ENCODE measurements at regions not wholly inside any gene's neighbourhood (a gene's known extent, or its start where the extent isn't known, plus 50 kb on each side); places are given as distances from the start of the nearest gene placed in this dataset.

DNA sequence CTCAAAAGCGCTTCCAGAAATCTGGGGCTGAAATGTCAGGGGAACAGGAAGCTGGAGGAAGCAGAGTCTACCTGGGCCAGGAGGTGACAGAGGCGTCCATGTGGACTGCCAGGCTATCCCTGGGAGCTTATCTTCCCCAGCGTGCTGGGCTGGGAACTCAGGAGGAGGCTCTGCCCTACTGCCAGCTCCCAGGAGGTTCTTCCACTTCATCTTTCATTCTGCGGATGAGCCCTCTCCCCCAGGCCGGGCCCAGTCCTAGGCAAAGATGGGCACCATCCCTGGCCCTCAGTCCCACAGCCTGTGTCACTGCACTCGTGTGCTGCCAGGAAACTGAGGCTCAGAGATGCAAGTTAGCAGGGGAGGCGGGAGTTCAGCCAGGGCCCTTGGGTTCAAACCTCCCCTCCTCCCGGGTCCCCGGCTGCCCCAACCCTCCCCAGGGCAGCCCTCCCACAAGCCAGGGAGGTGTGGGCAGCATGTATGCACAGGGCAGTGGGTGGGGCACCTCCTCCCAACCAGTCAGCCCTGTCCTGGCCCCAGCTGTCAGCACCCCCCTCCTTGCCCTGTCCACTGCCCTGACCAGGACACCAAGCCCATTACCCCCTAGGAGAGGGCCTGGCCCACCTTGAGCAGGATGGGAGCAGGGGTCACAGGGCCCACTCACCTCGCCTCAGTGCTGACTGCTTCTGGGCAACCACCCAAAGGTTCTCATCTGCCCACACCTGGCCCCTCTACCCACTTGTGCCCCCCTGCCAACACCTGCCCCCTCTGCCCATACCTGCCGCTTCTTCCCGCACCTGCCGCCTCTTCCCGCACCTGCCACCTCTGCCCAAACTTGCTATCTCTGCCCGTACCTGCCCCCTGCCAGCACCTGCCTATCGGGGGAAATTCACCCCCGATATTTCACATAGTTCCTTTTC lies 226.0 kb downstream of the NPHP4 start:
- no peak for DNase-seq

DNA sequence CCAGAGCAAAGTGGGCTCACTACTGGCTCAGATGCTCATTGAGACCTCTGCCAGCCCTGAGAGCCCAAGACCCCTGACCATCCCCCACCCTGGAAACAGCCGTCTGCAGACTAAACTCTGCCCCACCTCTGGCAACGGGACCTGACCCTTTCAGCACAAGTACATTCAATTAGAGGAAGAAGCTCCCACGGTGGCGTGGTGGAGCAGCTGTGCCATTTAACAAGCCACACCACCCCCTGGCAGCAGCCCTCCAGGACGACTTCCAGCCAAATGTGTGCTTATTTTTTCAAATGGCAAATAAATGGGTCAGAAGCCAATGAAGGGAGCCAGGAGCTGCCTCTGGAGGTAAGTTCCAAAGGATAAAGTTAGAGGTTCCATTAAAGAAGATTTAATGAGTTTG lies 226.7 kb downstream of the NPHP4 start:
- no peak for DNase-seq

DNA sequence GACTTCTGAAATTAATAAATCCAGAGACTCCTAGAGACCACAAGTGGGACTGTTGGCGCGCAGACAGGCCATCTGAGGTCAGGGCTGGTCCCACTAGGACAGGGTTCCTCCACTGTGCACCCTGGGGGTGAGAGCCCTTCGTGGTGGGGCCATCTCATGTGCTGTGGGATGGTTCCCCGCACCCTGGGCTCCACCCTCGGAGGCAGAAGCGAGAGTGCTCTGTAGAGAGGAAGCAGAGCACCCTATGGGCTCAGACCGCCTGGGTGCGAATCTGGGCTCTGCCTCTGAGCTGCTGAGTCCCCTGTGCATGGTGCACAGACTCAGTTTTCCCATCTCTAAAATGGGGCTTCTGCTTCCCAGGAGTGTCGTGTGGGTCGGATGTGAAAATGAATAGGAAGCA lies 227.3 kb downstream of the NPHP4 start:
- no peak for DNase-seq

DNA sequence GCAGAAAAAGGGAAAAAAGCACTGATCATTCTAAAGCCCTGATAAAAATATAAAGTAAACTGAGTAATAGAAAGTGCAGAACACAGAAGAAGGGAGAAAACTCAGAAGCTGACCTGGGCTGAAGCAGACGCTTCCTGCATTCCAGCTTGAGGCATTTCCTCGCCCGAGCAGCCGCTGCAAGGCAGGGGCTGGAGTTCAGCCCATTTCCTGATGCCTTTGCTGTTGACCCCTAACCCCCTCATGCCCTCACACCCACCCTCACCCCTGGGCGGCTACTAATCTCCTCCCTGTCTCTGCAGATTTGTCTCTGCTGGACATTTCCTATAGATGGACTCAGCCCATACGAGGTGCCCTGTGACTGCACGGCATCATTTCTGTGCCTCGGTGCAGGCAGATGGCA lies 227.8 kb downstream of the NPHP4 start:
- DNase-seq = no peak

DNA sequence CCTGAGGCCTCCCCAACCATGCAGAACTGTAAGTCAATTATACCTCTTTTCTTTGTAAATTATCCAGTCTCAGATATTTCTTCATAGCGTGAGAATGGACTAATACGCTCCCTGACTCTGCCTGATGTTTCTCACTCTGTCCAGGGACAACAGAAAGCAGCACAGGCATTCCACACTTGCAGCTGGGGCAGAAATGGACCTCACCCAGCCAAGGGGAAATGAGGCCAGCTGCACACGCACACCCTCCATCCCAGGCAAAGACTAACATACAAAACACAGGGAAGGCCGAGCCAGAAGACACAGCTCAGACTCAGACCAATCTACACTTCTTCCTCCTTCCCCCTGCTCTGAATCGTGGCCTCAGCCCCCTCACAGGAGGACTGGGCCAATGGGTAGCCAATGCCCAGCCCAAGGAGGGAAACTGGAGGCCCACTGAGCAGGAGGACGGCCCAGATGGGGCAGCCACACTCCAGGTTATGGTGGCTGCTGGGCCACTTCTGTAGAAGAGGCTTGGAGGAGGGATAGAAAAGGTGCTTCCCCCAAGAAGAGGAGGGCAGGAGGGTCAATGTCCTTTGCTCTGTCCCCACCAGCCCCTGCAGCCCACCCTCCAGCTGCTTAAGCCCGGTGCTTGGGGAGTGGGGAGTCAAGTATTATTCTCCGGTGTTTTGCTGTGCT lies 228.4 kb downstream of the NPHP4 start:
- no peak for DNase-seq

DNA sequence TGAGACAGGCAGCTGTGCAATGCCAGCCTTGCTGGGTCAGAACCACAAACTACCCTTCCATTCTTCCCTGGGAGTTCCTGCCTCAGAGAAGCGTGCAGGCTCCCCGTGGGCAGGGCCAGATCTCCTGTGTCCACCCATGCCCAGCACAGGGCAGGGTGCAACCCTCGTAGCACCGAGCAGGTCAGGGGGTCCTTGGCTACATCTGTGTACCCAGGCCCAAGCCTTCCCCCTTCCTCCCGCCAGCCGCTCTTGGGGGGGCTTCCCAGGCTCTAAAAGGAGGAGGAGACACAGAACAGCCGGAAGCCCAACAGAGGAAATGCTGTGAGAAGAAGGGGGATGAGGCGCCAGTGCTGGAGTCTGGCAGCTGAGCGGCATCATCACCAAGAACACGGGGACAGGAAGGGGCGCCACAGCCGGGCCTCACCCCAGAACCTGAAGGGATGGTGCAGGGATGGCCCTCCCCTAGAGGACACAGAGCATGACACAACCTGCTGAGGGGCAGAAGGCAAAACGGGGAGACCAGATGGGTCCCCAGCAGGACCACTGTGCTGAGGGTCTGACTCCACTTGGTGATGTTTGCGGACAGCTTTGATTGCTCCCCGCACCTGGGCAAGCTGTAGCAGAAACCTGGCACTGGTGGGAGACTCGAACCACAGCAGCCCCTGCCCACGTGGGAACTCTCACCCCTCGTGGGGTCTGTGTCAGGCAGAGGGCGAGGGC lies 233.2 kb downstream of the NPHP4 start:
- DNase-seq = no peak

DNA sequence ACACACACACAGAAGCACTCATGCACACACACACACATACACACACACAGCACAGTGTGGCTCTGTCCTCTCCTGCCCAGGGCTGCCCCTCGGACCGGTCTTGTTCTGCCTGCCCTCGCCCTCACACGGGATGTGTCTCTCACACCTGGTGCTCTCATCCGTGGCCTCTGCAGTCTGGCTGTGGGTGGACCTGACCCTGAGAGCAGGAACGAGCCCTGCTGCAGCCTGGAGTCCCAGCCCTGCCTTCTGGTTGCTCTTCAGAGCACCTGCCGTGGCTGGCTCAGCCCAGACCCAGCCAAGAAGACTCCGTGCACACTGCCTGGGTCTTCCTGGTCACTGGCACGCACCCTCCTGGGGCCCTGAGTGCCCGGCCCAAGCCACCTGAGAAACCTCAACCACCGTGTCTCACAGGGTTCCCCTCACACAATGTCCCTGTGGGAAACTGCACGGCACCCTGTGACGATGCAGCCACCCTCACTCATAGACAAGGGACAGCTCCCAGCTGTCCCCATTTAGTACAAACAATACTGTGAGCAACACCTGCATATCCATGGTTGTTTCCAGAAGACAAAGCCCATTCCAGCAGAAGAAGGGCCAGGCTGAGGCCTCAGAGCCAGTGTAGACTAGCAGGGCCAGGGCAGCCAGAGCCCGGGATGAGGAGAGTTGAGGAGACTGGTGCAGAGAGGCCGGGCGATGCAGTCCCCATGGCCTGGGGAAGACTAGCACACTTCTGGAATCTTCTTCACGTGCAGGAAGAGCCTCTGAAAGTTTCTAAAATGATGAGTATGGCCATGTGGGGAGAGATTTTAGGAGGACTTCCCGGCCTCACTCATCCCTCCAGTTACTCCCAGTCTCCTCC lies 234.0 kb downstream of the NPHP4 start:
- no peak for DNase-seq

DNA sequence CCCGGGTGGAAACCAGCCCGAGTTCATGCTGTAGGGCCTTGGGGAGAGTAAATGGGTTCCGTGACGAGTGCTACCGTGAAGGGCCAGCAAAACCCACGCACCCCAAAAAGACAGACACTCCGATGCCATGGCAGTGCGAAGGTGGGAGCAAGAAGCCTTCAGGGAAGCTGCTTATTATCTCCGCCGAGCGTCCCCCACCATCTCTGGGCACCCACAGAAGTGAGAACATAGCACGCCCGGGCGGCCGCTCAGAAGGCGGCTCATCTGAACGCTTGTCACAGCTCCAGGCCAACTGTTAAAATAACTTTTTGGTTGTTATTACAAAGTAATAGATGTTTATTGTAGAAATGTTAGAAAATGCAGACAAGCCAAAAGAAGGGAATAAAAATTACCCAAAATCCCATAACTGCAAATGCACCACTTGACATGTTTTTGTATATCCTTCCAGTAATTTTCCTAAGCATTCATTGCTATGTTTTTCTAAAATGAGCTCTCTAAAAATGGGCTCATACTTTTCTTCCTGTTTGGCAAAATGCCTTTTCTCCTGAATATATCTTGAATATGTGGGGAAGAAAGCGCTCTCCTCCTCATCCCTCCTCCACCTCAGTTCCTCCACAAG lies 234.9 kb downstream of the NPHP4 start:
- DNase-seq = no peak

DNA sequence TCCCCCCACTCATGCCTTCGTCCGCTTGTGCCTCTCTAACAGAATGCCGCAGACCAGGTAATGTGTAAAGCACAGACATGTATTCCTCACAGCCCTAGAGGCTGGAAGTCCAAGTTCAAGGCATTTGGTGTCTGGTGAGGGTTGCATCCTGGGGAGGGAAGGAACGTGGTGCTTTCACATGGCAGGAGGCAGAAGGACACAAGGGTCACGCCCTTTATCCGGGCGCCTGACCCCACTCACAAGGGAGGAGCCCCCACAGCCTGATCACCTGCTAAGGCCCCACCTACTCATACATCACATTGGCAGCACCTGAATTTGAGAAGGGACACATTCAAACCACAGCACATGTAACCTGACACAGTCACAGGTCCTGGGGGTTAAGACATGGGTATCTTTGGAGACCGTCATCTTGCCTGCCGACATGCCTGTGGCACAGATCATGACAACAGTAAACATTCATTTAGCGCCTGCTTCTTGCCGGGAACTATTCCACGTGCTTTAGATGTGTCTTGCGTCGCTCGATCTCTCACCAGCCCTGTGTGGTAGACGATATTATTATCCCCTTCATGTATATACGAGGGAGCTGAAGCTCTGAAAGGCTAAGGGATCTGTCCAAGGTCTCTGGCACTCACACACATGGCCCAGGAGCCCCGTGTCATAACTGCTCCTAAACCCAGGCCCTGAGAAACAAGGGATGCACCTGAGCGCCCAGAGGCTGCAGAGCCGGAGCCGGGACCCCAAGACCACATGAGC lies 235.6 kb downstream of the NPHP4 start:
- no peak for DNase-seq

DNA sequence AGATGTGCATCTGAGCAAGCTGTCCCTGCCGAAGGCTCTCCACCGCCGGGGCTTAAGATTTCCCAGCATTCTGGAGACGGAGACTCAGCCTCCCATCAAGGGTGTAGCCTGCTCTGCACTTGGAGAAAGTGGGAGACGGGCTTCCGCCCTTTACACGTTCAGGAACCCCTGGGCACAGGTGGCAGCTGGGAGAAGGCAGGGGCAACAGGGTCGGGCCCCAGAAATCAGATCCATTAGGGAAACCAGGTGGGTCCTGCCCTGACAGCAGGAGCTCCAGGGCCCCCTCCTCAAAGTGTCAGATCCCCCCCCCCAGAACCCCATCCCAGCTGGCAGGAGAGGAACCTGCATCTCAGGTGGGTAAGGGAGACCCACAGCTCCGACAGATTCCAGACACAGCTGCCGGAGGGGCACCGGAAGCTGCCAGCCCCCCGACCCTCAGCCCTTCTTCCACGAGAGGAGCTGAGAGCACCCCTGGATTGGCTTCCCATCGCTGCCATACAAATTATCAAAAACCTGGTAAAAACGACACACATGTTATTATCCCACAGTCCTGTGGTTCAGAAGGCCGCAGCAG lies 236.6 kb downstream of the NPHP4 start:
- DNase-seq = no peak

DNA sequence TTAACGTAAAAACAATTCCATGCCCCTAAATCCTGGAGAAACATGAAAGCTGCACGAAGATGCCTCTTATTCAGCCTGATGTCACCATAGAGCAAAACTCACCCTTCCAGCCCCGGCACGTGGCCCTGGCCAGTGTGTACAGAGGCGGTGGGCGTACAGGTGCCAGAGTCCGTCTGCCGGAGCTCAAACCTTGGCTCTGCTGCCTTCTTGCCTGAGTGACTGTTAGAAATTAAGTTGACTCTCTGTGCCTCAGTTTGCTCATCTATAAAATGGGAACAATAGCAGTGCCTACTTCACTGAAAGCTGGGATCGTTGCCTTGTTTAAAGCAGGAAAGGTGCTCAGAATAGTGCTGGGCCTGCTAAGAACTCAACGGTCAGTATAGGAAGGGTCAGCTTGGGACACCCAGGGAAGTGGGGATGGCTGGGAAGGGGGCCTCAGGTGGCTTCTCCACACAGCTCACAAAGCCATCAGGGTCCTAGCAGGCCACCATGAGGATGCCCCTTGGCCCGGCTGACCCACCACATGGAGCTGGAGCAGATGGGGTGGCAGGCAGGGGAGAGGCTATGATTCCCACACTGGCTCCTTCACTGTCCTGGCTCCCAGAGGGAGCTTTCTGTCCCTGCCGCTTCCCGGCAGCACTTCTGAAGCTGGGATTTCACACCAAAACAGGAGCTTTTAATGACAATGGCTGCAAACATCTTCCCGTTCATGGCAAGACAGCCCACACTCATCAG lies 237.2 kb downstream of the NPHP4 start:
- no peak for DNase-seq

DNA sequence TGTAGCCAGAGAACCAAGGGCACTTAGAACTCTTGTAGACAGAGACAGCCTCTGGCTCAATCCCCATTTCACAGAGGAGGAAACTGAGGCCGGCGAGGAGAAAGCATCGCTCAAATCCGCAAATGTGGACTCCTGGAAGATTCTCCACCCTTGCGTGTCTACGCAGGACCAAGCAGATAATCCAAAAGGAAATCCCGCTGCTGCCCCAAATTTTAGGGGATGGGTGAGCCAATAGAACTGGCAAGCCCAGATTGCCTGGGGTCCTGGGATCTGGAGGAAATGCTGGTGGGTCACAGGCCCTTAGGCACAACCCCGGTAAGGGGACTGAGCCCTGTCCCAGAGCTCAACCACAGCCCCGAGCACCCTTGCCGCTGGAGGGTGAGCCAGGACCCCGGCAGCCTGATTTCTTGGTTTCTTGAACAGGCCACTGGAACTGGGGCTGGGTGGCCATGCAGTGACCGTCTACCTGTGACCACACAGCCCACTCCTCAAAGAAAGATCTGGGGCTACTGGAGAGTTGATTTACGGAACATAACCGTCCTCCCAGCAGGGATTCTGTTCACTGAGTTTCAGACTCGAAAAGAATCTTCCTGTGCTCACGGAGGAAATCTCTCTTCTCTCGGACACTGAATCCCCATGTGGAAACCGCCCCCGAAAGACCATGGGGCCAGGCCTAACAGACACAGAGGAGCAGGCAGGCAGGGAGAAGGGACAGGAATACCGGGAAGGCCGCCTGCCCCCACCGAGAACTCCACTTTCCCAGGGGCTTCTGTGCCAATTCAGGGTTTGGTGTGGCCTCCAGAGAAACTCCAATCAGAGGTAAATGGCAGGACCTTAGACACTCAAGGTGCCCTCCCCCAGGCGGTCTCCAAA lies 238.4 kb downstream of the NPHP4 start:
- DNase-seq = no peak

DNA sequence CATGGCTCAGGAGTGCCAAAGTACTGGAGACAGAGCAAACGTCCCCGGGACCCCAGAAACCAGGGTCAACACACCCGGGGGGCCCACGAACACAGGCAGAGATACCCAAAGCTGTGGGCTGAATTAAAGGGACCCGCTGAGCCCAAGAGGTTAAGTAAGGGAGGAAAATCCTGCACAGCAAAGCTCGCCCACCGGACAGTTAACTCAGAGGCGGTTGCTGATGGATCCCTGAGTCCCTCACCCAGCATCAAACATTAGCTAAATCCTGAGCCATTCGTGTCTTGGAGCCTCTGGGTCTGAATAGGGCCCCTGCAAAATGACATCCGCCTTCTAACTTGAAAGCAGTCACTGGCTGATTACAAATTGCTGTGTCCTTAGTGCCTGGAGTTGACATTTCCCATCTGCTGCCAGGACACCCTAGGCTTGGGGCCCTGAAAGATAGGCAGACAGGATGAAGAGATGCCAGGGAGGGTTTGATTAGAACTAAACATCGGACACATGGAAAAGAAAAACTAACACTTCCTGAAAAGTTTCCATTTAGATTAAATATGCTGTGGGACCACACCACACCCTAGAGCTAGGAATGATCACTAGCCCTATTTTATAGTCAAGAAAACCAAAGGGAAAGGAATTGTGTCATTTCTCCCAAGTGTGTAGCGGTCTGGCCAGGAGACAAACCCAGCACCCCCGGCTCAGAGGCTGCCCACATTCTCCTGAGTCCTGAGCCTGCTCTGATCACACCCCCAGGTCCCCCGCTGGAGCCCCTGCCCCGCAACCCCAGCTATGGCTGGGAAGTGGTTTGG lies 239.3 kb downstream of the NPHP4 start:
- no peak for DNase-seq

DNA sequence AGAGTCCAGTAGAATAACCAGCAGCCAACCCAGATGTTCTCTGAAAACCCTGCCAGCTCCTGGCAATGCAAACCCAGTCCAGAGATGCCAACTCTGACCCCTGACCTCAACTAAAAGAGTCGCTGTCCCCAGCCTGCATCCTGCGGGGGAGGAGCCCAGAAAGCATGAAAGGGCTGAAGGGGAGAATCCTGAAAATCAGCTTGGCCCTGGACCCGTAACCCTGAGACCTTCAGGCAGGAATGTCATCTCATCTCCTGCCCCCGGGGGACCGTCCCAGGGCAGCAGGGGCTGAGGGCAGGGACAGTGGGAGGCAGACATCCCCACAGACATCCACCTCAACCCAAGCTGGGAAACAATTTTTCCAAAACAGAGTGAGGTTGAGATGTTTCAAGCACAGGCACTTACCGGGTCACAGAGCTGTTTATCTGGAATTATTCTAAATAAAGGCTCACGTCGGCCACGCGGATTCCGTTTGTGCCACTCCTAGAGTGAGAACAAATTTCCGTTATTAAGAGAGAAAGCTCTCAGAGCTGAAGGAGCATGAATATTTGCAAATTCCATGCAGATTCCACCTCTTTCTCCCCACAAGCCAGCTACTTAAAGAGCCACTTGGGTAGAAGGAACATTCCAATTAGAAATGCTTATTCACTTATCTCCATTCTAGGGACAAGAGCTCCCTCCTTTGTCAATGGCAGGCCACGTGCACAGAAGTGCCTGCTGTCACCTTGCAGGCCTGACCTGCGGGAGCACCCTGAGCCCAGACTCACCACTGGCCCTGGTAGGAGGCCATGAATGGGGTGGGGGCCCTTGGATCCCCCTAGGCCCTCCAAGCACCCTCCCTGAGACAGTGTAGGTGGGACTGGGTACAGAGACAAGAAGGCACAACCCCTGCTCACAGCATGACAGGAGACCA lies 240.1 kb downstream of the NPHP4 start:
- DNase-seq = no peak

DNA sequence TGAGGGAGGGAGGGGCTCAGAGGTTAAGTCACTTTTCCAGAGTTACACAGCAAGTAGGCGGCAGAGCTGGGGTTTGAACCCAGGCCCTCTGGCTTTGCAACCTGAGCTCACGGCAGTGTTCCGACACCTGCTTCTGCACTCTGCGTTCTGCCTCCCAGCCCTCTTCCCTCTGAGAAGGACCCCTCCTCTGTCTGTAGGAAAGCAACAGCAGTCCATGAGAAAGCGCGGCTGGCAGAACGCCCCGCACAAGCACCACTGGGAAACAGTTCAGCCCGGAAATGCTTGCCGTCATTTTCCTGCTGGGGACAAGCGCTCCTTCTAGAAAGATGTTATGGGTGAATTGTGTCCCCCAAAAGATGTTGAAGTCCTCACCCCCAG lies 241.1 kb downstream of the NPHP4 start:
- DNase-seq = no peak

DNA sequence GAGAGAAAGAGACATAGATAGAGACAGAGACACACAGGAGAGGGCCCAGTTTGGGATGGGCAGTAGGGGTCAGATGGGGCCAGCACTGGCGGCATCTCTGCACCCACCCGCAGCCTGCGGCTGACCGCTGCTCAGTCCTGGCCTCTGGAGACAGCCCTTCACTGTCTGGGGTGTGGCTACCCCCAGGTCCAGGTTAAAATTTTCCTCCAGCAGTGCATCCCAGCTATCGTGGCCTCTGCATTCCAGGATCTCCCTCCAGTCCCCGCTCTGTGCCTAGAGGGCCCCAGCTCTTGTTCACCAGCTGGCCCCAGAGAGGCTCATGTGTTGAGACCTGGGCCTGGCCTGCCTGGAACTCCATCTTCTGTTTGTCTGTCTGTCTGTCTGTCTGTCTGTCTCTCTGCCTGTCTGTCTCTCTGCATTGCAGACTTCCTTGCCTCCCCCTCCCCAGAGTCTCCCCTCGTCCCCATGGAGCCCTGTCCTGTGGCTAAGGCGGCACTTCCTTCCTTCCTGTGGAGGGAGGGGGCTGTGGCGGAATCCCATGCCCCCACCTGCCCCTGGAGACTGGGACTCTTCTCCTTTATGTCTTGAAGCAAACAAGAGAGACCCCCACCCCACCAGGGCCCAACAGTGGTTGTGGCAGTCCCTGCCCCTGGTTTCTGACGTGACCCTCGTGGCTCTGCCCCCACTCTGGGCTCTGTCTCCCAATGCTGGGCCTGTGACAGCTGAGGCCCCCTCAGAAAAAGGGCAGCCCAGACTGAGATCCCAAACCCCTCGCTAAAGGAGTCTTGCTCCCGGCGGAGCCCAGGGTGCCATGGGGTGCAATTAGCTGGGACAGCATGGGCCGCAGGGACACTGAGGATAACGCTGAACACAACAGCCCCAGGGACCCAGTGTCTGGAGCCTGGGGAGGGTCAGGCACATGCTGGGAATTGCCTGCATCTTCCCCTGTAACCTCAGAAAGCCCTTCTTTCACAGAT lies 241.8 kb downstream of the NPHP4 start:
- no peak for DNase-seq

All from activated CD4-positive, alpha-beta T cell treated with anti-CD3 and anti-CD28 coated beads for 1 hour (primary cell).